Fibroblast of pulmonary artery (primary cell): ENCODE measurements at regions not wholly inside any gene's neighbourhood (a gene's known extent, or its start where the extent isn't known, plus 50 kb on each side); places are given as distances from the start of the nearest gene placed in this dataset.
A peak's percentile ranks its signal among the peaks of the same experiment; 100 is the strongest.

Experiments
- DNase-seq: peaks from one replicate; pipeline ENCODE4 v3.0.0-alpha.2; 2010; ENCODE audit warnings: low read depth
- H3K4me3 ChIP-seq: replicated peaks from 2 replicates; pipeline ENCODE4 v1.5.1; 2011; ENCODE audit warnings: low read depth, mild to moderate bottlenecking, control low read depth, low read length, moderate library complexity
- CTCF ChIP-seq: IDR thresholded peaks from 2 replicates; pipeline ENCODE4 v1.5.1; 2011; ENCODE audit warnings: mild to moderate bottlenecking, control low read depth, low read length, inconsistent platforms; ENCODE audit errors: missing control alignments

DNA sequence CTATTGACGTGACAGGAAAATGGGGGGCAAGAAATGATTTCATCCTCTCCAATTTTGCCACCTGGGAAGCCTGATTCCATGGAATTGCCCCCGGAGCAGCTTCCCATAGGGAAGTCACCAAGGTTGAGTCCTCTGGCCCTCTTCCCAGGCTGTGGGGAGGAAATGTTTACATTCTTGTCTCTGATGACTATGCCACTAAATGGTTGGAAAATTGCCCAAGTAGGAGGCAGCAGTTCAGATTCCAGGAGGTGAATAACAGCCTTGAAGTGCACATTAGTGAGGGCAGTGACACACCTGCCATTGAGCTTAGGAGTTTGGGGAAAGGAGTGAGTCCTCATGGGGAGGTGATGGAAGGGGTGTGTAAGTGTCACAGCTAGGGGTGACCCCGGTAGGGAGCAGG, 449.2 kb upstream of the DCC start:
- no peak overlapping the region for H3K4me3 ChIP-seq
- DNase-seq, result peak; percentile 0
- no peak for TF ChIP-seq CTCF

- H3K4me3 ChIP-seq, result no peak overlapping the region
- DNase-seq, result no peak
- TF ChIP-seq CTCF, result no peak
Observed at GRCh38 chr18:51891876-51892275, 448.1 kb upstream of the DCC start.

GRCh38 chr18:51897884-51898283, 442.1 kb upstream of the DCC start:
- no peak for TF ChIP-seq CTCF
- no peak overlapping the region for H3K4me3 ChIP-seq
- no peak for DNase-seq

DNA sequence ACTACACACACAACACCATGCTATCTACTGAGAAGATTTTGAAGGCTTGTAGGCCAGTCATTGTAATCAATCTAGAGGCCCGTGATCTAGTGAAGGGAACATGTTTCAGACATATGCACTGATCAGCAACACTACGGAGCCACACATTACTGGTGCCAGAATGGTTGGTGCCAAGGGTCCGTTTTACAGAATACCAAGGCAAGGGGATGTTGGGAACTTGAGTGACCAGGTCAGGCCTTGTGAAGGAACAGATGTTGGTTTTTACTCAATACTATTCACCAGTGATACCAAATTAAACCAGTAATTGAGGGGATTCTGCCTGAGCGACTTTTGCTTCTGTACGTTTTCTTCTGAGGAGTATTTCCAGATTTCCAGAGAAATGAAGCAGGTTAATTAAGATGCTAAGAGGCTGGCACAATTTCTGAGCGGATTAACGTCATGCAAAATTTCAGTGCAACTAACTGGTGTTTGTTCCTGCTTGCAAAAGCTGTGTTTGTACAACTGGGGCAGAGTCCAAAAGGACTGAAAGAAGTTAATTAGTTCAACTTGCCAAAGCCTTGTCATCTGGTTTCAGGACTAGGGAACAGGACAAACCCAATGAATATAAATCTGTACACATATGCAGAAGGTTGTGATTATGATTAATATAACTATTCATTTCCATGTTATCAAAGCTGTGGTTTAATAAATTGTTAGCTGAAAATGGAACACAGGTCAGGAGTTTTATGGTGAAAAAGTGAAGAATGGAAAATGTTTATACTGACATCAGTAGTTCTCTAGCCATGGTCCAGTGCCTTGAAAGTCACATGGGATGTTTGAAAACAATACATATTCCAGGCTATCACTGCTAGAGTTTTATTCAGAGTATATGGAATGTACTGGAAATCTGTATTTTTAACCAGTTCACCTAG, 432.1 kb upstream of the DCC start:
- no peak for DNase-seq
- no peak overlapping the region for H3K4me3 ChIP-seq
- no peak for TF ChIP-seq CTCF

DNA sequence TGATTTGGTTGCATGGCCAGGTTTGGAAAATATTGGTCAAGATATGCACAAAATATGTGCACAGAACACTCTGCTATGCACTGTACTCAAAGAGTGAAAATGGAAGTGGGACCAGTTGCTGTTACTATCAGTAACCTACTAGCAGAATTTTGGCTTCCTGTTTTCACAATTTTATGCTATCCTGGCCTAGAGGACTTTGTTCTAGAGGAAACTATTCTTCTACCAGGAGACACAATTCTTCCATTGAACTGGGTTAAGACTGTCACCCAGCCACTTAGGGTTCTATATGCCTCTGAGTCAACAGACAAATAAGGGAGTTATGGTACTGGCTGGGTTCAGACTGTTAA, 431.4 kb upstream of the DCC start:
- DNase-seq, result no peak
- H3K4me3 ChIP-seq, result no peak overlapping the region
- no peak for TF ChIP-seq CTCF

- DNase-seq, result no peak
- no peak for TF ChIP-seq CTCF
- H3K4me3 ChIP-seq, result no peak overlapping the region
Observed at GRCh38 chr18:51911584-51911983, 428.4 kb upstream of the DCC start.

DNA sequence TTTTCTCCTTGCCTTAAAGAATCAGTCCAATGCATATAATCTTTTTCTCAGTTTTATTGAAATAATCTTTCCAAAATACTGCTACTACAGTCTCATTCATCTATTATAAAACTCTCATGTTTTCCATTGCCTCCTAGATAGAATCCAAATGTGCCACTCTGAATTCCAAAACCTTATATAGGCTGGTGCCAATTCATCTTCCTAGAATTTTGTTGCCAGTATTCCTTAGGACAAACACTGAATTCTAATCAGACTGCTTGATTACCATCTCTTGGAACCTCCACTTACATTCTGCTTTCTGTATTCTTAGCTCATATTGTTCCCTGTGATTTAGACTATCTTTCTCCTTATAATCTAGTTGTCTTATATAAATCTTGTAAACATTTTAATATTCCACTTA, 427.6 kb upstream of the DCC start:
- no peak for DNase-seq
- no peak overlapping the region for H3K4me3 ChIP-seq
- TF ChIP-seq CTCF, result no peak
